ENCODE measurements at regions not wholly inside any gene's neighbourhood (a gene's known extent, or its start where the extent isn't known, plus 50 kb on each side); places are given as distances from the start of the nearest gene placed in this dataset.

DNA sequence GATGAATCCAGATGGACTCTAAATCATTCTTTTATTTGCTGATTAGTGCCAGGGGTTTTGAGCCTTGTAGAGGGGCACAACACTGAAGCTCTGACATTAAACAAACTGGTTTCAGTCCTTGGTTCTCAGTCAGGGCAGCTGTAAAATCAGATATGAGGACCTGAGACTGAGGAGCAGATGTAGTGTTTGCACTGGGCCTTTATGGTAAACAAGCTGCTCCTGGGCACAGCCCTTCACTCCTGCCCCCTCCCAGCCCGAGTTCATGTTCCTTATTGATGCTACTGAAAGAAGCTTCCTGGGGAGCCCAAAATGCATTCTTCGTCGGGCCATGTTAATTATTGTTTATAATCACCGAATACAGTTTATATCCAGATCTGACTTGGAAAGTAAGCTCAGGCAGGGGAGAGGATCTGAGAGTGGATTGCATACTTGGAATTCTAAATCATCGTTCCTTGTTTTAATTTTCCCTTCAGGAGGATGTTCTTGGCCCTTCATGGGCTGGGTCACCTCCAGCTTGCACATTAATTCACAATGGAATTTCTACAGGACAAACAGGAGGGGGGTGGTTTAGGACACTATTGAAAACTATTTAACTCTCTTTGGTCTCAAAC, 213.5 kb downstream of the FGF9 start:
- DNase-seq (ENCODE audit: low read depth in 2 of 2): no peak
- no peak overlapping the region for H3K4me2 ChIP-seq (ENCODE audit: extremely low read depth, insufficient read depth, low read length)
- H3K36me3 ChIP-seq (ENCODE audit: control insufficient read depth, insufficient read depth, low read length): no peaks in the 10 kb centered on the region
- H3K9ac ChIP-seq (ENCODE audit: insufficient read depth, low read length): no peak overlapping the region
- H3K4me1 ChIP-seq (ENCODE audit: control insufficient read depth, extremely low read depth, insufficient read depth, low read length): no peaks in the 10 kb centered on the region
- no peaks in the 10 kb centered on the region for H4K20me1 ChIP-seq (ENCODE audit: control insufficient read depth, extremely low read depth, insufficient read depth, low read length)
- no peak overlapping the region for H3K27ac ChIP-seq (ENCODE audit: insufficient read depth, low read length)
- no peaks in the 10 kb centered on the region for H3K9me3 ChIP-seq (ENCODE audit: control insufficient read depth, insufficient read depth, low read depth, low read length)
- no peak overlapping the region for H3K4me3 ChIP-seq (replicated peaks in 1 of 4; ENCODE audit: control extremely low read depth in 1 of 4, insufficient read depth in 1 of 4, low read depth in 3 of 4, low read length in 4 of 4)
- TF ChIP-seq, protein P1, sequence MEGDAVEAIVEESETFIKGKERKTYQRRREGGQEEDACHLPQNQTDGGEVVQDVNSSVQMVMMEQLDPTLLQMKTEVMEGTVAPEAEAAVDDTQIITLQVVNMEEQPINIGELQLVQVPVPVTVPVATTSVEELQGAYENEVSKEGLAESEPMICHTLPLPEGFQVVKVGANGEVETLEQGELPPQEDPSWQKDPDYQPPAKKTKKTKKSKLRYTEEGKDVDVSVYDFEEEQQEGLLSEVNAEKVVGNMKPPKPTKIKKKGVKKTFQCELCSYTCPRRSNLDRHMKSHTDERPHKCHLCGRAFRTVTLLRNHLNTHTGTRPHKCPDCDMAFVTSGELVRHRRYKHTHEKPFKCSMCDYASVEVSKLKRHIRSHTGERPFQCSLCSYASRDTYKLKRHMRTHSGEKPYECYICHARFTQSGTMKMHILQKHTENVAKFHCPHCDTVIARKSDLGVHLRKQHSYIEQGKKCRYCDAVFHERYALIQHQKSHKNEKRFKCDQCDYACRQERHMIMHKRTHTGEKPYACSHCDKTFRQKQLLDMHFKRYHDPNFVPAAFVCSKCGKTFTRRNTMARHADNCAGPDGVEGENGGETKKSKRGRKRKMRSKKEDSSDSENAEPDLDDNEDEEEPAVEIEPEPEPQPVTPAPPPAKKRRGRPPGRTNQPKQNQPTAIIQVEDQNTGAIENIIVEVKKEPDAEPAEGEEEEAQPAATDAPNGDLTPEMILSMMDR (conservative IDR thresholded peaks at IDR 0.05 in 1 of 2, IDR thresholded peaks at IDR 0.05 in 1 of 2; ENCODE audit: low read depth in 1 of 2, low read length in 2 of 2): no peak
- no peak for TF ChIP-seq EZH2 (IDR thresholded peaks at IDR 0.05; ENCODE audit: low read length, missing control alignments)
- H3K79me2 ChIP-seq (ENCODE audit: control insufficient read depth, insufficient read depth, low read length): no peaks in the 10 kb centered on the region
- no peak overlapping the region for H2AFZ ChIP-seq (ENCODE audit: low read length)
- no peaks in the 10 kb centered on the region for H3K27me3 ChIP-seq (ENCODE audit: control insufficient read depth, insufficient read depth, low read length)

DNA sequence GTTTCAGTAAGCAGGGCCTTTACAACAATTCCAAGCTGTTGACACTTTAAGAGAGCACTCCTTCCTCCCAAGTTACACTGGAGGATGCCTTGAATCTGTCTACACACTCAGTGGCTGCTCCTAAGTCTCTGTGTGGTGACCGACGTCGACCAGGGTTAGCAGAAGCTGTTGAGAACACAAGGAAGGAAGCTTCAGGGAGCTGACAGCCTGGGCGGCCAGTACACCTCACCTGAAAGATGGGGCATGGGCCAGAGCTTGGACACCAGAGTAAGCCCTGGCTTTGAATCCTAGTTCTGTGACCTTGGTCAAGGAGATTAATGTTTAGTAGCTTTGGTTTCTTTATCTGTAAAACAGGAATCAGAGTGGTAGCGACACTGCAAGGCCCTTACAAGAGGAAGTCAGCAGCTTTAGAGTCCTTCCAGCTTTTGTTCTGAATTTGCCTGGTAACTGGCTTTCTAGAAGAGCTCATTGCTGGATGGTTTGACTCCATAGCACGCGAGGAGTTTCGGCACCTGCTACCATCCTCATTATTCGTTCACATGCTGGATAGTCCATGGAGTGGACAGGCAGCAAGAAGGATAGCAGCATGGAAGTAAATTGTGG, 214.2 kb downstream of the FGF9 start:
- Histone ChIP-seq H2AFZ (ENCODE audit: low read length) (no peak overlapping the region), H4K20me1 (ENCODE audit: control insufficient read depth, extremely low read depth, insufficient read depth, low read length) (no peaks in the 10 kb centered on the region), H3K36me3 (ENCODE audit: control insufficient read depth, insufficient read depth, low read length) (no peaks in the 10 kb centered on the region), H3K9me3 (ENCODE audit: control insufficient read depth, insufficient read depth, low read depth, low read length) (no peaks in the 10 kb centered on the region), H3K4me3 (replicated peaks in 1 of 4; ENCODE audit: control extremely low read depth in 1 of 4, insufficient read depth in 1 of 4, low read depth in 3 of 4, low read length in 4 of 4) (no peak overlapping the region), H3K27me3 (ENCODE audit: control insufficient read depth, insufficient read depth, low read length) (no peaks in the 10 kb centered on the region), H3K27ac (ENCODE audit: insufficient read depth, low read length) (no peak overlapping the region), H3K79me2 (ENCODE audit: control insufficient read depth, insufficient read depth, low read length) (no peaks in the 10 kb centered on the region), H3K9ac (ENCODE audit: insufficient read depth, low read length) (no peak overlapping the region), H3K4me1 (ENCODE audit: control insufficient read depth, extremely low read depth, insufficient read depth, low read length) (no peaks in the 10 kb centered on the region), H3K4me2 (ENCODE audit: extremely low read depth, insufficient read depth, low read length) (no peak overlapping the region)
- no peak for TF ChIP-seq EZH2 (IDR thresholded peaks at IDR 0.05; ENCODE audit: low read length, missing control alignments)
- TF ChIP-seq, protein P1 (conservative IDR thresholded peaks at IDR 0.05 in 1 of 2, IDR thresholded peaks at IDR 0.05 in 1 of 2; ENCODE audit: low read depth in 1 of 2, low read length in 2 of 2): no peak
- no peak for DNase-seq (ENCODE audit: low read depth in 2 of 2)

DNA sequence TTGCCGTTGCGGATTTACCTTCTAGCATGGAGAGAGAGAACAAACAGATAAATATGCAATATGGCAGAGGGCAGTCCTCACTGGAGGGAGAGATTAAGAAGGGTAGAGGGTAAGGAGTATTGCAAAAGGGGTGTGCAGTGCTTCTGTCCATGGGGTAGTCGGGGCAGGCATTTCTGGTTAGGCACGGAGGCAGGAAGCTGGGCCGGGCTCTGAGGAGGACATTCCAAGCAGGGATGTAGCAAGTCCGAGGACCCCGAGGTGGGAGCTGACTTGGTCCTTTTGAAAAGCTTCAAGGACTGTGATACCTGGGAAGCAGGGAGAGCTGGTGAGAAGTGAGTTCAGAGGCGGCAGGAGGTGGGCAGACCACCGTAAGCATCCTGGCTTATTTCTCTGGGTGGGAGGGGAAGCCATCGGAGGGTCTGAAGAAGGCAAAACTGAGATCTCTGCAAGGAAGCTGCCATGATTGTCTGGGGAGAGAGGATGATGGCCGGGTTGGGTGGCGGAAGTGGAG, 214.9 kb downstream of the FGF9 start:
- no peak for TF ChIP-seq EZH2 (IDR thresholded peaks at IDR 0.05; ENCODE audit: low read length, missing control alignments)
- TF ChIP-seq, protein P1 (conservative IDR thresholded peaks at IDR 0.05 in 1 of 2, IDR thresholded peaks at IDR 0.05 in 1 of 2; ENCODE audit: low read depth in 1 of 2, low read length in 2 of 2): no peak
- Histone ChIP-seq H3K79me2 (ENCODE audit: control insufficient read depth, insufficient read depth, low read length) (no peaks in the 10 kb centered on the region), H3K27ac (ENCODE audit: insufficient read depth, low read length) (no peak overlapping the region), H3K4me1 (ENCODE audit: control insufficient read depth, extremely low read depth, insufficient read depth, low read length) (no peaks in the 10 kb centered on the region), H3K27me3 (ENCODE audit: control insufficient read depth, insufficient read depth, low read length) (no peaks in the 10 kb centered on the region), H4K20me1 (ENCODE audit: control insufficient read depth, extremely low read depth, insufficient read depth, low read length) (no peaks in the 10 kb centered on the region), H3K4me3 (replicated peaks in 1 of 4; ENCODE audit: control extremely low read depth in 1 of 4, insufficient read depth in 1 of 4, low read depth in 3 of 4, low read length in 4 of 4) (no peak overlapping the region), H3K9me3 (ENCODE audit: control insufficient read depth, insufficient read depth, low read depth, low read length) (peaks cover 3% of the 10 kb centered on the region), H3K4me2 (ENCODE audit: extremely low read depth, insufficient read depth, low read length) (no peak overlapping the region), H2AFZ (ENCODE audit: low read length) (no peak overlapping the region), H3K9ac (ENCODE audit: insufficient read depth, low read length) (no peak overlapping the region), H3K36me3 (ENCODE audit: control insufficient read depth, insufficient read depth, low read length) (no peaks in the 10 kb centered on the region)
- no peak for DNase-seq (ENCODE audit: low read depth in 2 of 2)
